Peyer's patch (tissue), 4 donors: ENCODE measurements at regions not wholly inside any gene's neighbourhood (a gene's known extent, or its start where the extent isn't known, plus 50 kb on each side); places are given as distances from the start of the nearest gene placed in this dataset.

Experiments used
- CTCF ChIP-seq, 6 experiments: fragments of 450-650 bp in 4 of 6; fragments of 200-600 bp in 2 of 6; sonication (generic) in 1 of 6; IDR thresholded peaks; one replicate each; pipeline ENCODE4 v1.5.1; 2017 to 2019; ENCODE audit warnings: antibody characterized with exemption in 6 of 6, mild to moderate bottlenecking in 3 of 6, moderate library complexity in 1 of 6
- POLR2A ChIP-seq, 2 donors: fragments of 450-650 bp; IDR thresholded peaks; one replicate each; pipeline ENCODE4 v1.5.1; 2017; ENCODE audit warnings: antibody characterized with exemption in 2 of 2, mild to moderate bottlenecking in 2 of 2, moderate library complexity in 2 of 2

- no peak for TF ChIP-seq CTCF (IDR thresholded peaks at IDR 0.05)
- TF ChIP-seq POLR2A (IDR thresholded peaks at IDR 0.05) = no peak
Measured at GRCh38 chr11:26102325-26102724, 229.6 kb upstream of the ANO3 start.
